HG02973 (cell line): ENCODE measurements at regions not wholly inside any gene's neighbourhood (a gene's known extent, or its start where the extent isn't known, plus 50 kb on each side); places are given as distances from the start of the nearest gene placed in this dataset.
"Not testable (repeated sequence)": the region's sequence is repeated elsewhere in the genome, so short reads cannot be mapped to it uniquely, and the experiment has no call there.

Experiments used
- ATAC-seq: cut with Tn5 transposase; IDR thresholded peaks from one replicate; pipeline ENCODE4 v1.9.1; 2021; ENCODE audit warnings: moderate library complexity; ENCODE audit not compliant: unreplicated experiment

- ATAC-seq = not testable (repeated sequence)
These were observed 730.3 kb downstream of the TRHDE start for GRCh38 chr12:73002504-73002903.

DNA sequence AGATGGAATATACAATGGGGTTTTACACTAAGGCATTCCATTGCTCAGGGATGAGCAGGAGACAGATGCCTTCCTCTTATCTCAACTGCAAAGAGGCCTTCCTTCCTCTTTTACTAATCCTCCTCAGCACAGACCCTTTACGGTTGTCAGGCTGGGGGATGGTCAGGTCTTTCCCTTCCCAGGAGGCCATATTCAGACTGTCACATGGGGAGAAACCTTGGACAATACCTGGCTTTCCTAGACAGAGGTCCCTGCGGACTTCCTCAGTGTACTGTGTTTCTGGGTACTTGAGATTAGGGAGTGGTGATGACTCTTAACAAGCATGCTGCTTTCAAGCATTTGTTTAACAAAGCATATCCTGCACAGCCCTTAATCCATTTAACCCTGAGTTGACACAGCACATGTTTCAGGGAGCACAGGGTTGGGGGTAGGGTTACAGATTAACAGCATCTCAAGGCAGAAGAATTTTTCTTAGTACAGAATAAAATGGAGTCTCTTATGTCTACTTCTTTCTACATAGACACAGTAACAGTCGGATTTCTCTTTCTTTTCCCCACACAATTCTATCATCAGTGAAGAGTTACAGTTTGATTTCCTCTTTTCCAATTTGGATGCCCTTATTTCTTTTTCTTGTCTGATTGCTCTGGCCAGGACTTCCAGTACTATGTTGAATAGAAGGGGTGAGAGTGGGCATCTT lies 737.1 kb downstream of the TRHDE start:
- ATAC-seq = not testable (repeated sequence)

DNA sequence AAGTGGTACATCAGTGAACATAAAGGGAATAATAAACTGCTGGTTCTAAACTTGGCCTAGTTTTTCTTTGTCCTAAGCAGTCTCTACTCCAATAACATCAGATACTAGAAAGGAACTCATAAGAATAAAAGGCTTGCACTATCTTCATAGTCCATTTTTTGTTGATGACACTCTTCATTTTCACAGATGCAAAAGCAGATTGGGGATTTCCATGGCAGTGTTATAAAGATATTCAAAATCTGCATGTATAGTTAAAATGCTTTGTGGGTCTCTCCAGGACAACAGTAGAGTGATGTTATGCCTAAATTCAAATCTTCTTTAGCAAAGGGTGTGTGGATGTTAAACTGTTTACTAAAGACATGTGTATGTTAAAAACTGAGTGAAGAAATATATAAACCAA lies 745.8 kb downstream of the TRHDE start:
- no peak for ATAC-seq

GRCh38 chr12:73053893-73054292 lies 781.7 kb downstream of the TRHDE start:
- ATAC-seq = no peak

- no peak for ATAC-seq
These were observed 785.3 kb downstream of the TRHDE start for GRCh38 chr12:73057428-73057827.

GRCh38 chr12:73065913-73066312 lies 793.7 kb downstream of the TRHDE start:
- no peak for ATAC-seq

- ATAC-seq = no peak
These were observed 795.4 kb downstream of the TRHDE start for GRCh38 chr12:73067616-73068015.

DNA sequence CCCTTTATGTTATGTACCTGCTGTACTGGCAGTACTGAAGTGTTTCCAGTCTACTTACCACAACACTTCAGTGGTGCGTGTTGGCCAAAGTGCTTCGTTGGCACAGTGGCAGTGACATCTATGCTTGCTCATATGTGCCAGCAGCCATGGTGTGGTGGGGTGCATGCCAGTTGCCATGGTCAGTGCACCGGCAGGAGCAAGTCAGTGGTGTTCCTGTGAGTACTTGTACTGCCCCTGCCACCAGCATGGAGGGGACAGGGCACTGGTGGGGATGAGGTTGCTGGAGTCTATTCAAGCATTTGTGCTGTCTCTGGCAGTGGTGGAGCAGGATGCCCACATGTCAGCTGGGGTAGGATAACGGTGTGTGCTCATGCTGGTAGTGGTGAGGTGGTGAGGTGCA lies 800.0 kb downstream of the TRHDE start:
- ATAC-seq = no peak

- no peak for ATAC-seq
These were observed 804.6 kb downstream of the TRHDE start for GRCh38 chr12:73076760-73077159.

GRCh38 chr12:73083736-73084135 lies 811.6 kb downstream of the TRHDE start:
- no peak for ATAC-seq

- no peak for ATAC-seq
These were observed 834.1 kb downstream of the TRHDE start for GRCh38 chr12:73106296-73106695.

DNA sequence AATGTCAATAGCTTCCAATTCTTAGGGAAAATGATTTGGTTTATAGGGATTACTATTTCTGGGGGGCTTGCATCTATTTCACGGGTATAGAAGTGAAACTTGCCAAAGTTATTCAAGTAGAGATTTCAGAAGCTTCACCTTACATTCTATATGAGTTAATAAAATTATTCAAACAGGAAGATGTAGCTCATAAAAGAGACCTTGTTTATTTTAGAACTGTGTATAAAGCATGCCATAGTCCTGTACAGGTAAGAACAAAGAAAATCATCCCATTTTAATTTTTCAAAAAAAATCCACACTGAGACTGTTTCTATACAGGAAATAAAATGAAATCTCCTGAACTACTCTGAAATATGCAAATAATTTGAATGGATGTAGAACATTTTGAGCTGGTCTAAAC lies 834.7 kb downstream of the TRHDE start:
- ATAC-seq = no peak

GRCh38 chr12:73110816-73111215 lies 838.6 kb downstream of the TRHDE start:
- no peak for ATAC-seq

DNA sequence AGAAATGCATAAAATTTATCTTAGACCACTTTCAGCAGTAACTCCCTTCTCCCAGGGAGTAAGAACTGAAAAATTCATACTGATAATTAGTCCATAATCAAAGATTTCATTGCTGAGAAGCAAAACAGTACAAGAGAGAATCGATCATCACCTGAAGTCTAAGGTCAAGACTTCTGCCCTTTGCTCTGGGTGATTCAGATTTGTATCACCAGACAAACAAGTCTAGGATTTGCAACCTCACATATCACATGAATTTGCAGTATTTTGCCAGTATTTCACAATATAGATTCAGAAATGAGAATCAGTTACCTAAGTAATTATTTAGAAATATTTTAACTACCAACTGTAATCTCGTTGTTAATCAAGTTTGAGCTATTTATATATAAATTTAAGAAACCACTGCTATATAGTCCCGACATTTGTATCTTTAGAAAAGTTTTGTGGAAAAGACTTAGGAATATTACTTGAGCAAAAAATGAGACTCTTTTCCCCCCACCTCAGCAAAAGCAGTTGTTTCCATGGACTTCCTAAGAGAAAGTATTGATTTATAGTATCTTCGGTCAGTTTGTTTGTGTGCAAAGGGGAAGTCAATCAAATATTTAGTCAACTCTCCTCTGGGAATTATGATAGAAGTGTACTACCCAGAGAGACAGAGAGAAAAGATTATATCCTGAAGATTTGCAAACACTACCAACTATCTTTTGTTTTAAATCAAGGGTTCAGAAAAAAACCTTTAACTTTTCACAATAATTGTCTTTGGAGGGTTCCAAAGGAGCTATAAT lies 840.1 kb downstream of the TRHDE start:
- no peak for ATAC-seq

DNA sequence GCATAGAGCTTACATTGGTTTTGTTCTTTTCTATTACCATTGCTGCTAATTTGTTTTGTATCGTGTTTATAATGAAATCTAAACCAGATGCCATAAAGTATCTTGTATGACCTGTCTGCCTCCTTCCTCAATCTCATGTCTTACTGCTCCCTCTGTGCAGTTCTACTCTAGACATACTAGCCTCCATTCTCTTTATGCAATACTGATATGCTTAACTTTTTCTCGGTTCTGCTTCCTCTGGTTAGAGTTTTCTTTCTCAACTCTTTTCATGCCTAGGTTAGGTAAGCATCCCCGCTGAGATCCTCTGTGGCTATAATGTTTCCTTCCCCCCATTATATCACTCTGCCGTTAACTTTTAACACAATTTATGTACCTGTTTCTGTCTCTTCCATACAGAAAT lies 852.3 kb downstream of the TRHDE start:
- ATAC-seq = no peak

GRCh38 chr12:73125148-73125547 lies 853.0 kb downstream of the TRHDE start:
- no peak for ATAC-seq

DNA sequence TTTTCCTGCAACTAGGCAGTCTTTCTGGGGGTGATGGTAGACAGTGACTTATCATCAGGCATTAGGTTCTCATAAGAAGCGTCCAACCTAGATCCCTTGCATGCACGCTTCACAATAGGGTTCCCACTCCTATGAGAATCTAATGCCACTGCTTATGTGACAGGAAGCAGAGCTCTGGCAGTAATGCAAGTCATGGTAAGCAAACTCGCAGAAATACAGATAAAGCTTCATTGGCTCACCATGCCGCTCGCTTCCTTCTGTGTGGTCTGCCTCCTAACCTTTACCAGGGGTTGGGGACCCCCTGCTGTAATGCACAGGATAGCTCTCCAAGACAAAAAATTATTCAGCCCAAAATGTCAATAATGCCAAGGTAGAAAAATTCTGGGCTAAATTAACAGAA lies 864.2 kb downstream of the TRHDE start:
- ATAC-seq = no peak

GRCh38 chr12:73139642-73140041 lies 867.5 kb downstream of the TRHDE start:
- ATAC-seq = not testable (repeated sequence)

DNA sequence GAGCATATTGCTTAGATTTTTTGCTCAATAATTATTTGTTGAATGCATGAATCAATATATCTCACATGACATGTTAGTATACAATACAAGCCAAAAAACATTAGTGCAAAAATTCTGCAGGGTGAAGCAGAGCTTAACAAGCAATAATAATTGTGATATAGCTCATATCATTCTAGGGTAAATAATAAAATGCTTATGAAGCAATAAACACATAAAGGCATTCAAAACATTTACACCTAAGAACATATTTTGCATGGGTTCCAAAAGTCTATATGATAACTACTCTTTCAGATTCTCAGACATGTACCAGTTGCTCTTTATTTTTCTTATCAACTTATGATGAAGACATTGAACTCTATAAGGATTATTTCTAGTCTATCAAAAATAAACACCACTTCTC lies 886.2 kb downstream of the TRHDE start:
- no peak for ATAC-seq

DNA sequence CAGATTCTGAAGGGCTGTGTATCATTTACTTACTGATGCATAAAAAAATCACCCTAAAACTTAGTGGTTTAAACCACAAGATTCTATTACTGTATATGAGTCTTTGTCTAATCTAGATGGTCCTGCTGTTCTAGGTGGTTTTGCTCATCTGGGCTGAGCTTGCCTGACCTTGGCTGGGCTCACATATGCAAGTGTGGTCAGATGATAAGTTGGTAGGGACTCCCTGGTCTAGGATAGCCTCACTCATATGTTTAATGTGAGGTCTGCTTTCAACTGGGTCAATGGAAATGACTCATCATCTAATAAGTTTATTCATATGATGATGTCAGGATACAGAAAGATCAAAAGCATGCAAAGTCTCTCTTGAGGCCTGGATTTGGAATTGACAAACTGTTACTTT lies 887.8 kb downstream of the TRHDE start:
- no peak for ATAC-seq

DNA sequence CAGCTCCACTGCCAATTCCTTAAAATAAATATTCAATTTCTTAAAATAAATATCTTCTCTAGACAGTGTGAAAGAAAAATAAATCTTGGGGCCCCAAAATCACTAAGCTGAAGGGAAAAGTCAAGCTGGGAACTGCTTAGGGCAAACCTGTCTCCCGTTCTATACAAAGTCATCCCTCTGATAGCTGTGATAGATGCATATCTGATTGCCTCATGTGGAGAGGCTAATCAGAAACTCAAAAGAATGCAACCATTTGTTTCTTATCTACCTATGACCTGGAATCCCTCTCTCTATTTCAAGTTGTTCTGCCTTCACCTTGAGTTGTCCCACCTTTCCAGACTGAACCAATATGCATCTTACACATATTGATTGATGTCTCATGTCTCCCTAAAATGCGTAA lies 889.8 kb downstream of the TRHDE start:
- no peak for ATAC-seq

- ATAC-seq = no peak
These were observed 908.6 kb downstream of the TRHDE start for GRCh38 chr12:73180734-73181133.

- no peak for ATAC-seq
These were observed 909.1 kb downstream of the TRHDE start for GRCh38 chr12:73181244-73181643.
